PC-3 (cell line): ENCODE measurements at regions not wholly inside any gene's neighbourhood (a gene's known extent, or its start where the extent isn't known, plus 50 kb on each side); places are given as distances from the start of the nearest gene placed in this dataset.

Experiments used
- ATAC-seq: fragments of 200-7000 bp; cut with Tn5 transposase; 2 replicates; pipeline ENCODE4 v1.9.1; 2020; ENCODE audit warnings: mild to moderate bottlenecking, moderate library complexity
- BruUV-seq: library from RNA; stranded (reverse); fragments of 400-500 nt; replicated peaks from 2 replicates; lab custom pipeline; 2021; lab: Mats Ljungman, UMichigan
- CTCF ChIA-PET: fragments of 300-600 bp; sonication (Branson Sonifier 250); formaldehyde crosslinking; loops from one replicate; lab custom pipeline; 2022; ENCODE audit warnings: antibody characterized with exemption; lab: Charles Lee
- POLR2A ChIA-PET: fragments of 300-600 bp; sonication (Branson Sonifier 250); formaldehyde crosslinking; loops from one replicate; lab custom pipeline; 2022; ENCODE audit warnings: antibody characterized with exemption; ENCODE audit not compliant: unreplicated experiment; lab: Charles Lee
- DNase-seq: peaks from one replicate; pipeline ENCODE4 v3.0.0-alpha.2; 2015
- H2AFZ ChIP-seq: fragments of 300-600 bp; sonication (generic); 2 replicates; pipeline ENCODE4 v1.6.0; 2016; ENCODE audit warnings: antibody characterized with exemption, low read length
- H3F3A ChIP-seq: fragments of 300-600 bp; sonication (generic); one replicate; pipeline ENCODE4 v1.6.0; 2017; ENCODE audit warnings: antibody characterized with exemption, low read length, control low read depth, mild to moderate bottlenecking; ENCODE audit not compliant: unreplicated experiment
- H3K27ac ChIP-seq: fragments of 300-600 bp; sonication (generic); 2 replicates; pipeline ENCODE4 v1.5.1; 2016; ENCODE audit warnings: mild to moderate bottlenecking, low read length
- H3K27me3 ChIP-seq: fragments of 300-600 bp; sonication (generic); 2 replicates; pipeline ENCODE4 v1.6.1; 2016; ENCODE audit warnings: low read length, mixed read lengths
- H3K36me3 ChIP-seq: fragments of 300-600 bp; sonication (generic); 2 replicates; pipeline ENCODE4 v1.6.1; 2016; ENCODE audit warnings: low read depth, mixed run types, low read length, mixed read lengths
- H3K4me1 ChIP-seq: fragments of 300-600 bp; sonication (generic); 2 replicates; pipeline ENCODE4 v1.5.1; 2016; ENCODE audit warnings: low read length; ENCODE audit not compliant: insufficient read depth
- H3K4me2 ChIP-seq: fragments of 300-600 bp; sonication (generic); 2 replicates; pipeline ENCODE4 v1.6.0; 2016; ENCODE audit warnings: low read length
- H3K4me3 ChIP-seq: fragments of 300-600 bp; sonication (generic); 2 replicates; pipeline ENCODE4 v1.5.1; 2016; ENCODE audit warnings: mild to moderate bottlenecking, low read length, mixed read lengths
- H3K79me2 ChIP-seq: fragments of 300-600 bp; sonication (generic); 2 replicates; pipeline ENCODE4 v1.6.1; 2017; ENCODE audit warnings: low read length, mixed read lengths
- H3K9ac ChIP-seq: fragments of 300-600 bp; sonication (generic); 2 replicates; pipeline ENCODE4 v1.6.0; 2016; ENCODE audit warnings: mild to moderate bottlenecking, low read length
- H3K9me2 ChIP-seq: fragments of 300-600 bp; sonication (generic); replicated peaks from 2 replicates; pipeline ENCODE4 v1.6.1; 2016; ENCODE audit warnings: mixed run types, low read length, mixed read lengths
- H3K9me3 ChIP-seq: fragments of 300-600 bp; sonication (generic); 2 replicates; pipeline ENCODE4 v1.6.1; 2016; ENCODE audit warnings: low read length, mixed read lengths
- H4K20me1 ChIP-seq: fragments of 300-600 bp; sonication (generic); 2 replicates; pipeline ENCODE4 v1.6.1; 2016; ENCODE audit warnings: low read length, mixed read lengths
- EZH2 ChIP-seq: fragments of 300-600 bp; sonication (generic); IDR thresholded peaks from one replicate; pipeline ENCODE4 v1.6.1; 2017; ENCODE audit warnings: antibody characterized with exemption, mild to moderate bottlenecking, low read length; ENCODE audit not compliant: unreplicated experiment
- EZH2phosphoT487 ChIP-seq: fragments of 300-600 bp; sonication (generic); IDR thresholded peaks from 2 replicates; pipeline ENCODE4 v1.6.1; 2018; ENCODE audit warnings: mild to moderate bottlenecking, antibody characterized with exemption, low read length, borderline replicate concordance
- intact Hi-C: fragments of 100-400 bp; cut with micrococcal nuclease; formaldehyde crosslinking; loops from 2 replicates; pipeline ENCODE4 v1.9.0; 2023
- TF ChIP-seq, protein P1 (sequence below): fragments of 300-600 bp; sonication (generic); conservative IDR thresholded peaks from 2 replicates; pipeline ENCODE4 v1.5.1; 2017; ENCODE audit warnings: antibody characterized with exemption, low read depth, mild to moderate bottlenecking, low read length

GRCh38 chr1:199356561-199356960 is 670.9 kb upstream of the NR5A2 start:
- H3K27ac ChIP-seq: no peak overlapping the region
- no peaks in the 10 kb centered on the region for H3K27me3 ChIP-seq
- ATAC-seq (no peak), DNase-seq (no peak)
- no peaks in the 10 kb centered on the region for H3K79me2 ChIP-seq
- ChIA-PET POLR2A (no interaction called here), CTCF (no interaction called here)
- no peaks in the 10 kb centered on the region for H3K9me3 ChIP-seq
- H3K36me3 ChIP-seq: no peaks in the 10 kb centered on the region
- intact Hi-C loops: no loop called here
- no peaks in the 10 kb centered on the region for H3K9me2 ChIP-seq
- no peaks in the 10 kb centered on the region for H3K4me1 ChIP-seq
- no peak overlapping the region for H2AFZ ChIP-seq
- H3K9ac ChIP-seq: no peak overlapping the region
- H3K4me3 ChIP-seq: no peak overlapping the region
- H4K20me1 ChIP-seq: no peaks in the 10 kb centered on the region
- no TSS peak for BruUV-seq
- TF ChIP-seq EZH2phosphoT487: no peak
- TF ChIP-seq, protein P1, sequence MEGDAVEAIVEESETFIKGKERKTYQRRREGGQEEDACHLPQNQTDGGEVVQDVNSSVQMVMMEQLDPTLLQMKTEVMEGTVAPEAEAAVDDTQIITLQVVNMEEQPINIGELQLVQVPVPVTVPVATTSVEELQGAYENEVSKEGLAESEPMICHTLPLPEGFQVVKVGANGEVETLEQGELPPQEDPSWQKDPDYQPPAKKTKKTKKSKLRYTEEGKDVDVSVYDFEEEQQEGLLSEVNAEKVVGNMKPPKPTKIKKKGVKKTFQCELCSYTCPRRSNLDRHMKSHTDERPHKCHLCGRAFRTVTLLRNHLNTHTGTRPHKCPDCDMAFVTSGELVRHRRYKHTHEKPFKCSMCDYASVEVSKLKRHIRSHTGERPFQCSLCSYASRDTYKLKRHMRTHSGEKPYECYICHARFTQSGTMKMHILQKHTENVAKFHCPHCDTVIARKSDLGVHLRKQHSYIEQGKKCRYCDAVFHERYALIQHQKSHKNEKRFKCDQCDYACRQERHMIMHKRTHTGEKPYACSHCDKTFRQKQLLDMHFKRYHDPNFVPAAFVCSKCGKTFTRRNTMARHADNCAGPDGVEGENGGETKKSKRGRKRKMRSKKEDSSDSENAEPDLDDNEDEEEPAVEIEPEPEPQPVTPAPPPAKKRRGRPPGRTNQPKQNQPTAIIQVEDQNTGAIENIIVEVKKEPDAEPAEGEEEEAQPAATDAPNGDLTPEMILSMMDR: no peak
- TF ChIP-seq EZH2: no peak
- H3K4me2 ChIP-seq: no peak overlapping the region
- no peaks in the 10 kb centered on the region for H3F3A ChIP-seq

DNA sequence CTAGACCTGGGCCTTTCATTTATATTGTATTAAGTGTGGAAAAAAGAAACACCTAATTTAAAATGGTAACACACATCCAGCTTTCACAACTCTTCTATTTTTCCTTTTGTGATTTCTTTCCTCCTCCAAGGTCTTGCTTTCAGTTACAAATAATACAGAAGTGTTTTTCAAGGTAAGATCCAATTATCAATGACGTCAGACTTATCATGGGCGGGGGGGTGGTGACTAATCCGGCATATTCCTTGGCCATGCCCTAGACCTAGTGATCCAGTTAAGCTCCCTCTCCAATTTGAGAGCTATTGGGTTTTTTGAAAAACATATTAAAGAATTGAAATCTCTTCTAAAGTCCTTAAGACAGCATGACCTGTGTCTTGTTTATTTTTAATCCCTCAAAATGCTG is 669.9 kb upstream of the NR5A2 start:
- H3K27me3 ChIP-seq: no peaks in the 10 kb centered on the region
- TF ChIP-seq EZH2phosphoT487 (no peak), EZH2 (no peak)
- TF ChIP-seq, protein P1: no peak
- DNase-seq (no peak), ATAC-seq (no peak)
- H4K20me1 ChIP-seq: no peaks in the 10 kb centered on the region
- intact Hi-C loops: no loop called here
- no peak overlapping the region for H3K9ac ChIP-seq
- H3K9me3 ChIP-seq: no peaks in the 10 kb centered on the region
- H3K4me2 ChIP-seq: no peak overlapping the region
- H3K4me1 ChIP-seq: no peaks in the 10 kb centered on the region
- H3F3A ChIP-seq: no peaks in the 10 kb centered on the region
- BruUV-seq: no TSS peak
- H2AFZ ChIP-seq: no peak overlapping the region
- no peaks in the 10 kb centered on the region for H3K79me2 ChIP-seq
- CTCF ChIA-PET: no interaction called here
- H3K27ac ChIP-seq: no peak overlapping the region
- H3K4me3 ChIP-seq: no peak overlapping the region
- no peaks in the 10 kb centered on the region for H3K36me3 ChIP-seq
- no peaks in the 10 kb centered on the region for H3K9me2 ChIP-seq
- POLR2A ChIA-PET: no interaction called here

GRCh38 chr1:199362996-199363395 is 664.5 kb upstream of the NR5A2 start:
- CTCF ChIA-PET: no interaction called here
- ATAC-seq: no peak
- Histone ChIP-seq H3F3A (no peaks in the 10 kb centered on the region), H3K27me3 (no peaks in the 10 kb centered on the region), H3K9ac (no peak overlapping the region), H2AFZ (no peak overlapping the region), H3K4me1 (no peaks in the 10 kb centered on the region), H4K20me1 (no peaks in the 10 kb centered on the region), H3K4me3 (no peak overlapping the region), H3K79me2 (no peaks in the 10 kb centered on the region), H3K27ac (no peak overlapping the region), H3K36me3 (no peaks in the 10 kb centered on the region), H3K9me3 (no peaks in the 10 kb centered on the region), H3K9me2 (no peaks in the 10 kb centered on the region), H3K4me2 (no peak overlapping the region)
- no peak for DNase-seq
- intact Hi-C loops: no loop called here
- no peak for TF ChIP-seq EZH2phosphoT487
- TF ChIP-seq, protein P1: no peak
- no peak for TF ChIP-seq EZH2
- POLR2A ChIA-PET: no interaction called here
- no TSS peak for BruUV-seq
